ENCODE measurements at regions not wholly inside any gene's neighbourhood (a gene's known extent, or its start where the extent isn't known, plus 50 kb on each side); places are given as distances from the start of the nearest gene placed in this dataset.

DNA sequence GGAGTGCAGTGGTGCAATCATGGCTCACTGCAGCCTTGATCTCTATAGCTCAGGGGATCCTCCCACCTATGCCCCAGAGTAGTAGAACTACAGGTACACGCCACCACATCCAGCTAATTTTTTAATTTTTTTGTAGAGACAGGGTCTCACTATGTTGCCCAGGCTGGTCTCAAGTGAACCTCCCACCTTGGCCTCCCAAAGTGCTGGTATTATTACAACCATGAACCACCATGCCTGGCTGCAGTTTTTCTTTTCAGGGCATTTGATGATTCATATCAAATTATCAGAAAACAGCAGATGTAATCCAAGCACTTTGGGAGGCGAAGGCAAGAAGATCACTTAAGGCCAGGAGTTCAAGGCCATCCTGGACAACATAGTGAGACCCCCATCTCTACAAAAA lies 88.4 kb upstream of the JARID2 start:
- Histone ChIP-seq H3K9me3 (ENCODE audit: low read length) (no peaks in the 10 kb centered on the region), H3K4me3 (ENCODE audit: low read length) (no peak overlapping the region), H3K4me2 (ENCODE audit: low read length) (no peak overlapping the region), H2AFZ (ENCODE audit: low read depth, low read length) (no peak overlapping the region), H3F3A (ENCODE audit: insufficient read depth, low read length, poor library complexity, severe bottlenecking) (no peaks in the 10 kb centered on the region), H3K9ac (ENCODE audit: low read length) (no peak overlapping the region), H3K79me2 (replicated peaks; ENCODE audit: insufficient read depth, low read length) (no peaks in the 10 kb centered on the region), H4K20me1 (ENCODE audit: insufficient read depth) (no peaks in the 10 kb centered on the region), H3K36me3 (ENCODE audit: insufficient read depth, low read length) (no peaks in the 10 kb centered on the region), H3K27me3 (ENCODE audit: insufficient read depth, low read depth, low read length) (no peaks in the 10 kb centered on the region), H3K9me2 (ENCODE audit: insufficient read depth, low read length) (no peaks in the 10 kb centered on the region), H3K27ac (ENCODE audit: low read length) (no peak overlapping the region)
- TF ChIP-seq SMC3 (conservative IDR thresholded peaks at IDR 0.05; ENCODE audit: poor library complexity) (no peak), TAF1 (IDR thresholded peaks at IDR 0.05; ENCODE audit: low read depth) (no peak), MXI1 (conservative IDR thresholded peaks at IDR 0.05; ENCODE audit: poor library complexity, severe bottlenecking) (no peak), EZH2 (IDR thresholded peaks at IDR 0.05; ENCODE audit: borderline replicate concordance, insufficient read depth, low read length, poor library complexity, severe bottlenecking) (no peak), EP300 (conservative IDR thresholded peaks at IDR 0.05; ENCODE audit: poor library complexity, severe bottlenecking) (no peak), POLR2AphosphoS5 (IDR thresholded peaks at IDR 0.05) (no peak), RAD21 (conservative IDR thresholded peaks at IDR 0.05) (no peak)
- TF ChIP-seq, protein P1, sequence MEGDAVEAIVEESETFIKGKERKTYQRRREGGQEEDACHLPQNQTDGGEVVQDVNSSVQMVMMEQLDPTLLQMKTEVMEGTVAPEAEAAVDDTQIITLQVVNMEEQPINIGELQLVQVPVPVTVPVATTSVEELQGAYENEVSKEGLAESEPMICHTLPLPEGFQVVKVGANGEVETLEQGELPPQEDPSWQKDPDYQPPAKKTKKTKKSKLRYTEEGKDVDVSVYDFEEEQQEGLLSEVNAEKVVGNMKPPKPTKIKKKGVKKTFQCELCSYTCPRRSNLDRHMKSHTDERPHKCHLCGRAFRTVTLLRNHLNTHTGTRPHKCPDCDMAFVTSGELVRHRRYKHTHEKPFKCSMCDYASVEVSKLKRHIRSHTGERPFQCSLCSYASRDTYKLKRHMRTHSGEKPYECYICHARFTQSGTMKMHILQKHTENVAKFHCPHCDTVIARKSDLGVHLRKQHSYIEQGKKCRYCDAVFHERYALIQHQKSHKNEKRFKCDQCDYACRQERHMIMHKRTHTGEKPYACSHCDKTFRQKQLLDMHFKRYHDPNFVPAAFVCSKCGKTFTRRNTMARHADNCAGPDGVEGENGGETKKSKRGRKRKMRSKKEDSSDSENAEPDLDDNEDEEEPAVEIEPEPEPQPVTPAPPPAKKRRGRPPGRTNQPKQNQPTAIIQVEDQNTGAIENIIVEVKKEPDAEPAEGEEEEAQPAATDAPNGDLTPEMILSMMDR (IDR thresholded peaks at IDR 0.05; ENCODE audit: poor library complexity, severe bottlenecking), result no peak
- TF ChIP-seq, protein P2, sequence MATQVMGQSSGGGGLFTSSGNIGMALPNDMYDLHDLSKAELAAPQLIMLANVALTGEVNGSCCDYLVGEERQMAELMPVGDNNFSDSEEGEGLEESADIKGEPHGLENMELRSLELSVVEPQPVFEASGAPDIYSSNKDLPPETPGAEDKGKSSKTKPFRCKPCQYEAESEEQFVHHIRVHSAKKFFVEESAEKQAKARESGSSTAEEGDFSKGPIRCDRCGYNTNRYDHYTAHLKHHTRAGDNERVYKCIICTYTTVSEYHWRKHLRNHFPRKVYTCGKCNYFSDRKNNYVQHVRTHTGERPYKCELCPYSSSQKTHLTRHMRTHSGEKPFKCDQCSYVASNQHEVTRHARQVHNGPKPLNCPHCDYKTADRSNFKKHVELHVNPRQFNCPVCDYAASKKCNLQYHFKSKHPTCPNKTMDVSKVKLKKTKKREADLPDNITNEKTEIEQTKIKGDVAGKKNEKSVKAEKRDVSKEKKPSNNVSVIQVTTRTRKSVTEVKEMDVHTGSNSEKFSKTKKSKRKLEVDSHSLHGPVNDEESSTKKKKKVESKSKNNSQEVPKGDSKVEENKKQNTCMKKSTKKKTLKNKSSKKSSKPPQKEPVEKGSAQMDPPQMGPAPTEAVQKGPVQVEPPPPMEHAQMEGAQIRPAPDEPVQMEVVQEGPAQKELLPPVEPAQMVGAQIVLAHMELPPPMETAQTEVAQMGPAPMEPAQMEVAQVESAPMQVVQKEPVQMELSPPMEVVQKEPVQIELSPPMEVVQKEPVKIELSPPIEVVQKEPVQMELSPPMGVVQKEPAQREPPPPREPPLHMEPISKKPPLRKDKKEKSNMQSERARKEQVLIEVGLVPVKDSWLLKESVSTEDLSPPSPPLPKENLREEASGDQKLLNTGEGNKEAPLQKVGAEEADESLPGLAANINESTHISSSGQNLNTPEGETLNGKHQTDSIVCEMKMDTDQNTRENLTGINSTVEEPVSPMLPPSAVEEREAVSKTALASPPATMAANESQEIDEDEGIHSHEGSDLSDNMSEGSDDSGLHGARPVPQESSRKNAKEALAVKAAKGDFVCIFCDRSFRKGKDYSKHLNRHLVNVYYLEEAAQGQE (IDR thresholded peaks at IDR 0.05; ENCODE audit: borderline replicate concordance), result no peak

DNA sequence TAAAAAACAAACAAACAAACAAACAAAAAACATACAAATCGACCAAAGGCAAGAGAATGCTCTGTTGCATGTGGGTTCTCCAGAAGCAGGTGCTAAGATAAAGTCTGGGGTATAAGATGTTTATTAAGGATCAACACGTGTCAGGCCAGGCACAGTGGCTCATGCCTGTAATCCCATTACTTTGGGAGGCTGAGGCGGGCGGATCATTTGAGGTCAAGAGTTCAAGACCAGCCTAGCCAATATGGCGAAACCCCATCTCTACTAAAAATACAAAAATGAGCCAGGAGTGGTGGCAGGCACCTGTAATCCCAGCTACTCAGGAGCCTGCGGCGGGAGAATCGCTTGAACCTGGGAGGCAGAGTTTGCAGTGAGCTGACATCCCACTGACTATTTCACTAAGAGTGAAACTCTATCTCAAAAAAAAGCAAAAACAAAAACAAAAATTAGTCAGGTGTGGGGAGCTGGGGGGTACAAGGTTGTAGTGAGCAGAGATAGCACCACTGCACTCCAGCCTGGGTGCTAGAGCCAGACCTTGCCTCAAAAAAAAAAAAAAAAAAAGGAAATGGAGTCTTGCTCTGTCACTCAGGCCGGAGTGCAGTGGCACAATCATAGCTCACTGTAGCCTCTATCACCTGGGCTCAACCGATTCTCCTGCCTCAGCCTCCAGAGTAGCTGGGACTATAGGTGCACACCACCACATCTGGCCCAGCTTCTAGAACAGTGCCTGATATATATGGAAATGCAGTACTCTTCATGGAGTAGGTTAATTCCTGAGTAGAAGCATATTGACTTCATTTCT lies 86.8 kb upstream of the JARID2 start:
- no peaks in the 10 kb centered on the region for H3K36me3 ChIP-seq (ENCODE audit: insufficient read depth, low read length)
- no peak overlapping the region for H3K4me2 ChIP-seq (ENCODE audit: low read length)
- H3K27me3 ChIP-seq (ENCODE audit: insufficient read depth, low read depth, low read length), result no peaks in the 10 kb centered on the region
- no peaks in the 10 kb centered on the region for H3K79me2 ChIP-seq (replicated peaks; ENCODE audit: insufficient read depth, low read length)
- no peaks in the 10 kb centered on the region for H3F3A ChIP-seq (ENCODE audit: insufficient read depth, low read length, poor library complexity, severe bottlenecking)
- H4K20me1 ChIP-seq (ENCODE audit: insufficient read depth), result no peaks in the 10 kb centered on the region
- TF ChIP-seq POLR2AphosphoS5 (IDR thresholded peaks at IDR 0.05) (no peak), SMC3 (conservative IDR thresholded peaks at IDR 0.05; ENCODE audit: poor library complexity) (no peak), EZH2 (IDR thresholded peaks at IDR 0.05; ENCODE audit: borderline replicate concordance, insufficient read depth, low read length, poor library complexity, severe bottlenecking) (no peak), MXI1 (conservative IDR thresholded peaks at IDR 0.05; ENCODE audit: poor library complexity, severe bottlenecking) (no peak), RAD21 (conservative IDR thresholded peaks at IDR 0.05) (no peak), TAF1 (IDR thresholded peaks at IDR 0.05; ENCODE audit: low read depth) (no peak), EP300 (conservative IDR thresholded peaks at IDR 0.05; ENCODE audit: poor library complexity, severe bottlenecking) (no peak)
- TF ChIP-seq, protein P2 (IDR thresholded peaks at IDR 0.05; ENCODE audit: borderline replicate concordance), result no peak
- TF ChIP-seq, protein P1 (IDR thresholded peaks at IDR 0.05; ENCODE audit: poor library complexity, severe bottlenecking), result no peak
- no peak overlapping the region for H2AFZ ChIP-seq (ENCODE audit: low read depth, low read length)
- H3K9ac ChIP-seq (ENCODE audit: low read length), result no peak overlapping the region
- H3K4me3 ChIP-seq (ENCODE audit: low read length), result no peak overlapping the region
- no peaks in the 10 kb centered on the region for H3K9me2 ChIP-seq (ENCODE audit: insufficient read depth, low read length)
- H3K27ac ChIP-seq (ENCODE audit: low read length), result no peak overlapping the region
- H3K9me3 ChIP-seq (ENCODE audit: low read length), result no peaks in the 10 kb centered on the region
